GM18508 (cell line): ENCODE measurements at regions not wholly inside any gene's neighbourhood (a gene's known extent, or its start where the extent isn't known, plus 50 kb on each side); places are given as distances from the start of the nearest gene placed in this dataset.
"Not testable (repeated sequence)": the region's sequence is repeated elsewhere in the genome, so short reads cannot be mapped to it uniquely, and the experiment has no call there.

Experiments
- ATAC-seq: cut with Tn5 transposase; IDR thresholded peaks from one replicate; pipeline ENCODE4 v1.9.1; 2021; ENCODE audit warnings: moderate number of reproducible peaks; ENCODE audit not compliant: insufficient read depth, unreplicated experiment

GRCh38 chr13:78884571-78884970 is 225.6 kb upstream of the OBI1 start:
- ATAC-seq, result no peak

GRCh38 chr13:78881751-78882150 is 222.8 kb upstream of the OBI1 start:
- ATAC-seq, result no peak

GRCh38 chr13:78881054-78881453 is 222.1 kb upstream of the OBI1 start:
- no peak for ATAC-seq

- no peak for ATAC-seq
Measured at GRCh38 chr13:78876915-78877549, 218.1 kb upstream of the OBI1 start.

GRCh38 chr13:78875792-78876580 is 217.0 kb upstream of the OBI1 start:
- ATAC-seq, result no peak

GRCh38 chr13:78868991-78869390 is 210.0 kb upstream of the OBI1 start:
- no peak for ATAC-seq

GRCh38 chr13:78867655-78868054 is 208.7 kb upstream of the OBI1 start:
- ATAC-seq, result no peak

GRCh38 chr13:78866076-78866475 is 207.1 kb upstream of the OBI1 start:
- ATAC-seq, result not testable (repeated sequence)

GRCh38 chr13:78862446-78862845 is 203.5 kb upstream of the OBI1 start:
- no peak for ATAC-seq

- no peak for ATAC-seq
Measured at GRCh38 chr13:78852709-78853108, 193.8 kb upstream of the OBI1 start.

- ATAC-seq, result no peak
Measured at GRCh38 chr13:78845656-78846365, 186.9 kb upstream of the OBI1 start.

GRCh38 chr13:78844106-78844505 is 185.2 kb upstream of the OBI1 start:
- ATAC-seq, result no peak

- no peak for ATAC-seq
Measured at GRCh38 chr13:78841358-78841963, 182.5 kb upstream of the OBI1 start.

- no peak for ATAC-seq
Measured at GRCh38 chr13:78836238-78836784, 177.4 kb upstream of the OBI1 start.

GRCh38 chr13:78832461-78832860 is 173.5 kb upstream of the OBI1 start:
- no peak for ATAC-seq

- ATAC-seq, result no peak
Measured at GRCh38 chr13:78830508-78830907, 171.6 kb upstream of the OBI1 start.

- ATAC-seq, result no peak
Measured at GRCh38 chr13:78829821-78830220, 170.9 kb upstream of the OBI1 start.

- ATAC-seq, result no peak
Measured at GRCh38 chr13:78827471-78827870, 168.5 kb upstream of the OBI1 start.

GRCh38 chr13:78826936-78827335 is 168.0 kb upstream of the OBI1 start:
- no peak for ATAC-seq

- no peak for ATAC-seq
Measured at GRCh38 chr13:78826312-78826711, 167.4 kb upstream of the OBI1 start.

GRCh38 chr13:78820541-78820940 is 161.6 kb upstream of the OBI1 start:
- ATAC-seq, result no peak
